Aorta (tissue), 5 donors: ENCODE measurements at regions not wholly inside any gene's neighbourhood (a gene's known extent, or its start where the extent isn't known, plus 50 kb on each side); places are given as distances from the start of the nearest gene placed in this dataset.

ENCODE experiments used
- ATAC-seq: fragments of 200-7000 bp; cut with Tn5 transposase; one replicate; pipeline ENCODE4 v1.9.1; 2022; ENCODE audit warnings: moderate library complexity; ENCODE audit not compliant: low FRiP score
- DNase-seq, 2 donors: peaks; one replicate each; pipeline ENCODE4 v3.0.0-alpha.2; 2020
- H3K27ac ChIP-seq, 2 donors: one replicate each; pipeline ENCODE4 v1.5.1; 2013; ENCODE audit warnings: low read length in 2 of 2, mild to moderate bottlenecking in 2 of 2, moderate library complexity in 2 of 2, control low read depth in 1 of 2, inconsistent platforms in 1 of 2, low read depth in 1 of 2
- H3K27me3 ChIP-seq, 2 donors: one replicate each; pipeline ENCODE4 v1.6.1; 2013; ENCODE audit warnings: control low read depth in 1 of 2, low read length in 1 of 2, mild to moderate bottlenecking in 1 of 2, moderate library complexity in 1 of 2; ENCODE audit not compliant: insufficient read depth in 2 of 2, control insufficient read depth in 1 of 2
- H3K36me3 ChIP-seq, 2 donors: one replicate each; pipeline ENCODE4 v1.6.1; 2013; ENCODE audit warnings: control low read depth in 1 of 2, low read length in 1 of 2, mild to moderate bottlenecking in 1 of 2; ENCODE audit not compliant: insufficient read depth in 2 of 2, control insufficient read depth in 1 of 2
- H3K4me1 ChIP-seq, 2 donors: one replicate each; pipeline ENCODE4 v1.6.1; 2013; ENCODE audit warnings: low read length in 2 of 2, control low read depth in 1 of 2, mild to moderate bottlenecking in 1 of 2, moderate library complexity in 1 of 2; ENCODE audit not compliant: insufficient read depth in 2 of 2, control insufficient read depth in 1 of 2
- H3K4me3 ChIP-seq, 2 donors: one replicate each; pipeline ENCODE4 v1.5.1; 2013; ENCODE audit warnings: low read length in 2 of 2, control low read depth in 1 of 2, mild to moderate bottlenecking in 1 of 2
- H3K9me3 ChIP-seq: one replicate; pipeline ENCODE4 v1.6.1; 2013; ENCODE audit warnings: mild to moderate bottlenecking, low read length; ENCODE audit not compliant: control insufficient read depth
- WGBS, 2 donors: extraction: QIAGEN DNeasy Blood & Tissue Kit; methylation state at CpG; one replicate each; pipeline ENCODE4 v1.1.7; 2013; 5-methylcytosine and 5-hydroxymethylcytosine counted together
- intact Hi-C, 2 donors: fragments of 100-400 bp; cut with DNase I; formaldehyde crosslinking; loops; one replicate each; pipeline versions ENCODE4 v1.14.2 to v1.15.0; 2022
- donor health status: healthy with polysubstance abuse.
- donor health status: Bipolar disorder and iron deficiency.
- donor health status: DM: no; HTN: no; CAD: no.
- donor health status: DM: no; HTN: no; CAD: no.
- donor health status: DM: yes; HTN: yes; CAD: no.

- H3K27me3 ChIP-seq, result no peaks in the 10 kb centered on the region
- no peak for ATAC-seq
- no peak overlapping the region for H3K4me3 ChIP-seq
- H3K36me3 ChIP-seq, result no peaks in the 10 kb centered on the region
- H3K27ac ChIP-seq, result no peak overlapping the region
- H3K4me1 ChIP-seq, result no peaks in the 10 kb centered on the region
- no peak for DNase-seq
- no peaks in the 10 kb centered on the region for H3K9me3 ChIP-seq
- intact Hi-C loops, result loop anchor here (5.0 to 10.0 kb wide), 2 partner anchors 88 to 295 kb away; no protein-coding TSS in a partner anchor
Measured at GRCh38 chr3:8329598-8329997, 172.0 kb upstream of the LMCD1 start.

GRCh38 chr3:8336456-8336855, 165.2 kb upstream of the LMCD1 start:
- no peak overlapping the region for H3K27ac ChIP-seq
- DNase-seq (no peak), ATAC-seq (no peak)
- no peaks in the 10 kb centered on the region for H3K9me3 ChIP-seq
- H3K27me3 ChIP-seq, result no peaks in the 10 kb centered on the region
- no peaks in the 10 kb centered on the region for H3K4me1 ChIP-seq
- H3K4me3 ChIP-seq, result no peak overlapping the region
- 82 to 86% methylated on average over 8 of the region's 8 CpGs for WGBS, 2 donors
- intact Hi-C loops, result no loop called here
- H3K36me3 ChIP-seq, result no peaks in the 10 kb centered on the region

- no peak for ATAC-seq
- Histone ChIP-seq H3K36me3 (no peaks in the 10 kb centered on the region), H3K9me3 (no peaks in the 10 kb centered on the region), H3K4me3 (no peak overlapping the region), H3K27me3 (no peaks in the 10 kb centered on the region), H3K4me1 (no peaks in the 10 kb centered on the region), H3K27ac (no peak overlapping the region)
- no peak for DNase-seq
- intact Hi-C loops, result no loop called here
- WGBS, 2 donors, result 96 to 97% methylated on average over 2 of the region's 2 CpGs
Measured at GRCh38 chr3:8338424-8338823, 163.2 kb upstream of the LMCD1 start.

DNA sequence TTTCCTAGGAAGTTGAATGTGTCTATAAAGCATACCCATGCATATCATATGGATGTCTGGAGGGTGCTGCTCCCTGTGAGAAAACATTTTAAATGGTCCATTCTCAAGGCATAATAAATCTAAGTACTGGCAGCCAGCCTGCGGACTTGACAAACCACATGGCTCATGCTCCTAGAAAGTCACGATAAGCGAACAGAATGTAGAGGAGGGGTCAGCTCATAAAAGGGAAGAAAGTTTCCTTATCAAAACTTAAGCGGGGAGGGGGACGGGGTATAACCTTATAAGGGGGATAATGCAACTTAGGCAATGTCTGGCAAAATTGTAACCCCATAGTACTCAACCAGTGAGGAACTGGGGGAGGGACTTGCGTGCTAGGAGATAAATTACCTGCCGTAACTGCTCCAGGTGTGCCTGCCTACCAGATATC, 159.8 kb upstream of the LMCD1 start:
- no peak for DNase-seq
- no peak overlapping the region for H3K4me3 ChIP-seq
- H3K27me3 ChIP-seq, result no peaks in the 10 kb centered on the region
- intact Hi-C loops, result no loop called here
- H3K9me3 ChIP-seq, result no peaks in the 10 kb centered on the region
- WGBS, 2 donors, result 7 to 11% methylated on average over 7 of the region's 7 CpGs
- H3K27ac ChIP-seq, result no peak overlapping the region
- no peaks in the 10 kb centered on the region for H3K36me3 ChIP-seq
- H3K4me1 ChIP-seq, result no peaks in the 10 kb centered on the region
- ATAC-seq, result no peak

- DNase-seq (no peak), ATAC-seq (no peak)
- H3K9me3 ChIP-seq, result no peaks in the 10 kb centered on the region
- no peaks in the 10 kb centered on the region for H3K27me3 ChIP-seq
- intact Hi-C loops, result no loop called here
- H3K27ac ChIP-seq, result no peak overlapping the region
- no peaks in the 10 kb centered on the region for H3K36me3 ChIP-seq
- 95 to 100% methylated on average over 1 of the region's 1 CpG for WGBS, 2 donors
- H3K4me1 ChIP-seq, result no peaks in the 10 kb centered on the region
- H3K4me3 ChIP-seq, result no peak overlapping the region
Measured at GRCh38 chr3:8343058-8343457, 158.6 kb upstream of the LMCD1 start.

GRCh38 chr3:8345398-8345797, 156.2 kb upstream of the LMCD1 start:
- Histone ChIP-seq H3K27ac (no peak overlapping the region), H3K4me1 (no peaks in the 10 kb centered on the region), H3K9me3 (no peaks in the 10 kb centered on the region), H3K4me3 (no peak overlapping the region), H3K27me3 (no peaks in the 10 kb centered on the region), H3K36me3 (no peaks in the 10 kb centered on the region)
- ATAC-seq, result no peak
- intact Hi-C loops, result no loop called here
- no peak for DNase-seq

DNA sequence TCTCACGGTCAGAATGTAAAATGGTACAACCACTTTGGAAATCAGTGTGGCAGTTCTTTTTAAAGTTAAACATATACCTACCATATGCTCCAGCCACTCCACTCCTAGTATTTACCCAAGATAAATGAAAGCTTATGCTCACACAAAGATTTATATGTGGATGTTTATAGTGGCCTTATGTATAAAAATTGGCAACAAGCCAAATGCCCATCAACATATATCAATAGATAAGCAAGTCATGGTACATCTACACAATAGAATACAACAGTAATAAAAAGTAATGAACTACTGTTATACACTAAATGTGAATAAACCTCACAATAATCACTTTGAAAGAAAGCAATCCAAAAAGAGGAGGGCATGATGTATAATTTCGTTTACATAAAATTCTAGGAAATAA, 153.5 kb upstream of the LMCD1 start:
- Histone ChIP-seq H3K36me3 (no peaks in the 10 kb centered on the region), H3K27ac (no peak overlapping the region), H3K27me3 (no peaks in the 10 kb centered on the region), H3K9me3 (no peaks in the 10 kb centered on the region), H3K4me3 (no peak overlapping the region), H3K4me1 (no peaks in the 10 kb centered on the region)
- WGBS, 2 donors, result 89 to 92% methylated on average over 2 of the region's 2 CpGs
- ATAC-seq, result no peak
- intact Hi-C loops, result no loop called here
- no peak for DNase-seq

DNA sequence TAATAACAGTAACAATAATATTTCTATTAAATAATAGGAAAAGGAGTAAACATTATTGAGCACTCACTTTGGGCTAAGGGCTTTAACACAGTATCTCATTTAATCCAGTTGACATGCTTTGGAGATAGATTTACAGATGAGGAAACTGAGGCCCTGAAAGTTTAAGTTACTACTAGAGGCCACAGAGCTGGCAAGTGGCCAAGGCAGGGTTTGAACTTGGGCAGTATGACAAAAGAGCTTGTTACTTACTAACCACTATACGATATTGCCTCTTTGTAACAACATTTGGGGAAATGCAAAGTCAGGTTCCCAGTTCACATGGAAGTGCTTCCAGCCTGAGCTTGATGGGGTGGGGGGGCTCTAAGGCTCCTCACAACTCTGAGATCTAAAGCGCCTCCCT, 149.1 kb upstream of the LMCD1 start:
- no peaks in the 10 kb centered on the region for H3K36me3 ChIP-seq
- H3K27ac ChIP-seq, result no peak overlapping the region
- H3K9me3 ChIP-seq, result no peaks in the 10 kb centered on the region
- DNase-seq (no peak), ATAC-seq (no peak)
- 96 to 98% methylated on average over 2 of the region's 2 CpGs for WGBS, 2 donors
- H3K4me1 ChIP-seq, result no peaks in the 10 kb centered on the region
- no peaks in the 10 kb centered on the region for H3K27me3 ChIP-seq
- H3K4me3 ChIP-seq, result no peak overlapping the region
- intact Hi-C loops, result no loop called here

DNA sequence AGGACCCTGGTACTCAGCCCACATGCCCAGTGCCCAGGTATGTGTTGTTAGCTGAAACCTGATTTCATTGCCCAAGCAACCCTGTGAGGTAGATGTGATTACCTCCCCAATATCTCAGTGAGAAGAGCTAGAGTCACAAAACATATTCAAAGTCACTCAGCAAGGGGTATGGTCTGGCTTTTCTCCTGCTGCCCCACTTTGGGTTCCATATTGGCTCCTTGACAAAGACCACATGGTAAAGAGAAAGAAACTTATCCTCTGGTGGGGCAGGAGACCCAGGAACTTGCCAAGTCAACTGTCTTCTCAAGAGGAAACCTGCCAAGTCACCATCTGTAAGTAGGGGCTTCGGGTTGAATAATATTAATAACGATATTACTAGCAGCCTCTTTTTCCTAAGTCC, 148.3 kb upstream of the LMCD1 start:
- 94 to 95% methylated on average over 2 of the region's 2 CpGs for WGBS, 2 donors
- no peak overlapping the region for H3K27ac ChIP-seq
- H3K36me3 ChIP-seq, result no peaks in the 10 kb centered on the region
- intact Hi-C loops, result no loop called here
- DNase-seq (no peak), ATAC-seq (no peak)
- H3K4me1 ChIP-seq, result no peaks in the 10 kb centered on the region
- no peaks in the 10 kb centered on the region for H3K9me3 ChIP-seq
- H3K4me3 ChIP-seq, result no peak overlapping the region
- no peaks in the 10 kb centered on the region for H3K27me3 ChIP-seq
